OCI-LY3 (cell line): ENCODE measurements at regions not wholly inside any gene's neighbourhood (a gene's known extent, or its start where the extent isn't known, plus 50 kb on each side); places are given as distances from the start of the nearest gene placed in this dataset.

ENCODE experiments used
- H2AFZ ChIP-seq: fragments of 200-600, 300-600 bp; shearing (Covaris generic); 2 replicates; pipeline ENCODE4 v1.6.0; 2014; ENCODE audit warnings: antibody characterized with exemption, low read depth, low read length
- H3K27ac ChIP-seq: fragments of 200-600, 300-600 bp; sonication (generic); 2 replicates; pipeline ENCODE4 v1.5.1; 2014; ENCODE audit warnings: mild to moderate bottlenecking, low read length, moderate library complexity, mixed read lengths
- H3K27me3 ChIP-seq: fragments of 200-600, 300-600 bp; sonication (generic); 2 replicates; pipeline ENCODE4 v1.6.1; 2014; ENCODE audit warnings: low read depth, low read length, mixed read lengths
- H3K36me3 ChIP-seq: fragments of 200-600, 300-600 bp; sonication (generic); replicated peaks from 2 replicates; pipeline ENCODE3; 2014; ENCODE audit warnings: low read depth, low read length, mixed read lengths
- H3K4me1 ChIP-seq: fragments of 300-600, 200-600 bp; sonication (generic); 2 replicates; pipeline ENCODE4 v1.6.1; 2014; ENCODE audit warnings: low read length, mixed read lengths
- H3K4me2 ChIP-seq: fragments of 200-600, 300-600 bp; sonication (generic); 2 replicates; pipeline ENCODE4 v1.6.1; 2014; ENCODE audit warnings: low read length, mixed read lengths
- H3K4me3 ChIP-seq: fragments of 300-600, 200-600 bp; sonication (generic); 2 replicates; pipeline ENCODE4 v1.5.1; 2014; ENCODE audit warnings: antibody characterized with exemption, mild to moderate bottlenecking, low read length, moderate library complexity
- H3K79me2 ChIP-seq: fragments of 300-600, 200-600 bp; shearing (Covaris generic); 2 replicates; pipeline ENCODE4 v1.6.1; 2014; ENCODE audit warnings: mild to moderate bottlenecking, low read length, mixed read lengths
- H3K9ac ChIP-seq: fragments of 300-600, 200-600 bp; shearing (Covaris generic); 2 replicates; pipeline ENCODE4 v1.6.0; 2014; ENCODE audit warnings: mild to moderate bottlenecking, low read length, moderate library complexity
- H3K9me3 ChIP-seq: fragments of 200-600, 300-600 bp; shearing (Covaris generic); 2 replicates; pipeline ENCODE4 v1.6.1; 2014; ENCODE audit warnings: low read length, mixed read lengths; ENCODE audit not compliant: insufficient read depth
- H4K20me1 ChIP-seq: fragments of 200-600, 300-600 bp; sonication (generic); 2 replicates; pipeline ENCODE4 v1.6.1; 2016; ENCODE audit warnings: low read length, mixed read lengths; ENCODE audit not compliant: insufficient read depth
- EZH2phosphoT487 ChIP-seq: fragments of 200-600 bp; shearing (Covaris generic); IDR thresholded peaks from 2 replicates; pipeline ENCODE4 v1.6.1; 2018; ENCODE audit warnings: antibody characterized with exemption, mixed run types, low read depth
- TF ChIP-seq, protein P1 (sequence below): fragments of 200-600, 300-600 bp; sonication (generic); IDR thresholded peaks from 2 replicates; pipeline ENCODE4 v1.5.1; 2014; ENCODE audit warnings: antibody characterized with exemption, low read length, low read depth

DNA sequence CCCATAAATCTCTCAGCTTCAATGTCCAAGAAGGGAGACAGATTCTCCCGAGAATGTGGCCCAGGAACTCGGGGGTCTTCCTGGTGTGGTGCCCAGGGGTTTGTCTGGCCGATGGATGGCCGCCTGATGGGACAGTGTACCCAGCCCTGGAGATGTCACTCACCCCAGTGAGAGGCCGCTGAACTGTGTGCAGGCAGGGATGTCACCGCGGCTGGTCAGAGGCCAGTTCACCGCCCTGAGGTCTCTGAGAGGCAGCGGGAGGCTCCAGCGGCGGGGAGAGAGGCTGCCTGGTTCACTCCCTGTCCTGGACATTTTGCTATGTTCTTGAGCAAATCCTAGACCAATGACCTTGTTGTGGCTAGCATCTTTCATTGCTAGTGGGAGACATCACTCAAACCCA is 1349.5 kb downstream of the BRD1 start:
- H4K20me1 ChIP-seq = no peaks in the 10 kb centered on the region
- no peaks in the 10 kb centered on the region for H3K4me1 ChIP-seq
- no peak overlapping the region for H3K27ac ChIP-seq
- H2AFZ ChIP-seq = no peak overlapping the region
- no peak overlapping the region for H3K4me2 ChIP-seq
- H3K27me3 ChIP-seq = peaks cover 3% of the 10 kb centered on the region; the same call in 1 of the 2 replicates
- H3K79me2 ChIP-seq = no peaks in the 10 kb centered on the region
- no peaks in the 10 kb centered on the region for H3K9me3 ChIP-seq
- TF ChIP-seq EZH2phosphoT487 = no peak
- TF ChIP-seq, protein P1, sequence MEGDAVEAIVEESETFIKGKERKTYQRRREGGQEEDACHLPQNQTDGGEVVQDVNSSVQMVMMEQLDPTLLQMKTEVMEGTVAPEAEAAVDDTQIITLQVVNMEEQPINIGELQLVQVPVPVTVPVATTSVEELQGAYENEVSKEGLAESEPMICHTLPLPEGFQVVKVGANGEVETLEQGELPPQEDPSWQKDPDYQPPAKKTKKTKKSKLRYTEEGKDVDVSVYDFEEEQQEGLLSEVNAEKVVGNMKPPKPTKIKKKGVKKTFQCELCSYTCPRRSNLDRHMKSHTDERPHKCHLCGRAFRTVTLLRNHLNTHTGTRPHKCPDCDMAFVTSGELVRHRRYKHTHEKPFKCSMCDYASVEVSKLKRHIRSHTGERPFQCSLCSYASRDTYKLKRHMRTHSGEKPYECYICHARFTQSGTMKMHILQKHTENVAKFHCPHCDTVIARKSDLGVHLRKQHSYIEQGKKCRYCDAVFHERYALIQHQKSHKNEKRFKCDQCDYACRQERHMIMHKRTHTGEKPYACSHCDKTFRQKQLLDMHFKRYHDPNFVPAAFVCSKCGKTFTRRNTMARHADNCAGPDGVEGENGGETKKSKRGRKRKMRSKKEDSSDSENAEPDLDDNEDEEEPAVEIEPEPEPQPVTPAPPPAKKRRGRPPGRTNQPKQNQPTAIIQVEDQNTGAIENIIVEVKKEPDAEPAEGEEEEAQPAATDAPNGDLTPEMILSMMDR = no peak
- no peaks in the 10 kb centered on the region for H3K36me3 ChIP-seq
- no peak overlapping the region for H3K9ac ChIP-seq
- no peak overlapping the region for H3K4me3 ChIP-seq

DNA sequence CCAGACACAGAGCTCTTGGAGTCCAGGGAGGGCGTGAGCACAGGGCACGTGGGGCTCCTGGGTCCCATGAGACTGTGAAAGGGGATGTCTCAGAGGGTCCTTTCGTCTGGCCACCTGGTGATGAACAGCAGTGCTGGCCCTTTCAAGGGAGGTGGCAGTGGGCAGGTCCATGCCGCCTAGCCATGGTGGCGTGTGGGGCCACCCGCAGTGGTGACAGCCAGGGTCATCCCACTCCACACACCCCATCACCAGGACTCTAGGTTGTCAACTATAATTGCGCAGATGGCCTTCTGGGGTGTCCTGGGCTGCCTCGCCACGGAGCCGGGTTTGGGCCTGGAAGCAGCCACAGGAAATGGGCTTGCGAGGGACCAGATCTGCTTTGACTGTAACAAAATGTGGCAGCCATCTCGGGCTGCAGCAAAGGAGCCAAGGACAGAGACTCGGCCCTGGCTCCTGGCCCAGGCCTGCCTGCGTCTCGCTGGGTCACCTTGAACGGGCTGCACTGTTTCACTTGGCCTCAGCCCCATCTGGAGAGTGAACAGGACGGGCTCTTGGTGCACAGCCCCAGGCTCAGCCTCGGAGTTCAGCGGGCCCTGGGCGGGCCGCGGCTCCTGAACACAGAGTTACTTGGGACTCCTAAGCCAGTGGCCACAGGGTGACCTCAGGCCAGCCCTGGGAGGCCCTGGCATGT is 1350.5 kb downstream of the BRD1 start:
- Histone ChIP-seq H3K9me3 (no peaks in the 10 kb centered on the region), H3K36me3 (no peaks in the 10 kb centered on the region), H3K4me1 (no peaks in the 10 kb centered on the region), H3K9ac (no peak overlapping the region), H3K27ac (no peak overlapping the region), H3K79me2 (no peaks in the 10 kb centered on the region), H3K4me3 (no peak overlapping the region), H3K27me3 (peaks cover 3% of the 10 kb centered on the region; the same call in 1 of the 2 replicates), H2AFZ (no peak overlapping the region), H3K4me2 (no peak overlapping the region), H4K20me1 (no peaks in the 10 kb centered on the region)
- TF ChIP-seq EZH2phosphoT487 = no peak
- TF ChIP-seq, protein P1 = no peak

DNA sequence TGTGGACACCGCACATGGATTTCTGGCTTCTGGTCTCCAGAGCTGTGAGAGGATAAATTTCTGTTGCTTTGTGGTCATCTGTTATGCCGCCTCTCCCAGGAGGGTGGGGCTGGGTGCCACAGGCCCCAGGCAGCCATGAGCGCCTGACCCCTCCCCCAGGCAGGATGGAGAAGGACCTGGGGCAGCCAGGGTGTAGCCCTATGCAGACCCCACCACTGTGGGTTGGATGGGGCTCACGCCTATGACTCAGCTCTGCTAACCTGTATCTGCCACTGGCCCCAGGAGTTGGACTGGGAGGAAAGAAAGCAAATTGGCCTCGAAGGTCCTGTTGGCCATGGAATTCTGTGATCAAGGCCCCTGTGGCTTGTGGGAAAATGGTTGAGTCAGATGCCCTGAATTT is 1351.1 kb downstream of the BRD1 start:
- no peaks in the 10 kb centered on the region for H3K36me3 ChIP-seq
- no peak overlapping the region for H2AFZ ChIP-seq
- no peaks in the 10 kb centered on the region for H4K20me1 ChIP-seq
- H3K27me3 ChIP-seq = peaks cover 3% of the 10 kb centered on the region; the same call in 1 of the 2 replicates
- H3K4me3 ChIP-seq = no peak overlapping the region
- H3K4me2 ChIP-seq = no peak overlapping the region
- H3K4me1 ChIP-seq = no peaks in the 10 kb centered on the region
- no peak overlapping the region for H3K9ac ChIP-seq
- no peaks in the 10 kb centered on the region for H3K9me3 ChIP-seq
- H3K79me2 ChIP-seq = no peaks in the 10 kb centered on the region
- no peak overlapping the region for H3K27ac ChIP-seq
- TF ChIP-seq, protein P1 = no peak
- TF ChIP-seq EZH2phosphoT487 = no peak

DNA sequence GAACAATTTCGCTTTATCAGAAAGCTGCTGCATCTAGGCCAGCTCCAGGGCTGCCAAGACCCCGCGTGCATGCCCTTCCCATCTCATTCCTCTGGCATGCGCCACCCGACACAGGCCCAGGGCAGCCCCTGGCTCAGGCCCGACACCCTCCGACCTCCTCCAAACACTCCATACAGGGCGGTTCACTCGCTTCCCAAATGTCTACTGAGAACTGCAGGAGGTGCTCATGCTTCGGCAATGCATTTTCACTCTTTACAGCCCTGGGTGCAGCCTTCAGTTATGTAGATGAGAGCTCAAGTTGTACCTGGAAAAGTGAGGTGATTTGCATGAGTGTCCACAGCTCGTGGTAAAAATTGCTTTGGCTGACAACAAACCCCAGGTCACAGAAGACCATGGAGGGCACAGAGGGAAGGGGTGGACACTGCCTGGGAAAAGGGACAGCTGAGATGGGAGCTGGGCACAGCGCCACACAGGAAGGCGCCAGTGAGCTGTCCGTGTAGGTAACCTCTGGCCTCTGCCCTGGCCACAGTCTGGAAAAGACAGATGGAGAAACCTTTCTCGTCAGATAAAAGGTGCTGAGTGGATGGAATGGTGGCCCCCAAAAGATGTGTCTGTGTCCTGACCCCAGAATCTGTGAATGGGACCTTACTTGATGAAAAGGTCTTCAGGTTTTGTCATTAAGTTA is 1351.9 kb downstream of the BRD1 start:
- H2AFZ ChIP-seq = no peak overlapping the region
- no peaks in the 10 kb centered on the region for H3K9me3 ChIP-seq
- no peaks in the 10 kb centered on the region for H3K79me2 ChIP-seq
- peaks cover 3% of the 10 kb centered on the region; the same call in 1 of the 2 replicates for H3K27me3 ChIP-seq
- no peak overlapping the region for H3K27ac ChIP-seq
- TF ChIP-seq, protein P1 = no peak
- no peak for TF ChIP-seq EZH2phosphoT487
- no peaks in the 10 kb centered on the region for H4K20me1 ChIP-seq
- no peak overlapping the region for H3K4me3 ChIP-seq
- no peaks in the 10 kb centered on the region for H3K4me1 ChIP-seq
- H3K9ac ChIP-seq = no peak overlapping the region
- no peaks in the 10 kb centered on the region for H3K36me3 ChIP-seq
- no peak overlapping the region for H3K4me2 ChIP-seq
